ENCODE measurements at regions not wholly inside any gene's neighbourhood (a gene's known extent, or its start where the extent isn't known, plus 50 kb on each side); places are given as distances from the start of the nearest gene placed in this dataset.

DNA sequence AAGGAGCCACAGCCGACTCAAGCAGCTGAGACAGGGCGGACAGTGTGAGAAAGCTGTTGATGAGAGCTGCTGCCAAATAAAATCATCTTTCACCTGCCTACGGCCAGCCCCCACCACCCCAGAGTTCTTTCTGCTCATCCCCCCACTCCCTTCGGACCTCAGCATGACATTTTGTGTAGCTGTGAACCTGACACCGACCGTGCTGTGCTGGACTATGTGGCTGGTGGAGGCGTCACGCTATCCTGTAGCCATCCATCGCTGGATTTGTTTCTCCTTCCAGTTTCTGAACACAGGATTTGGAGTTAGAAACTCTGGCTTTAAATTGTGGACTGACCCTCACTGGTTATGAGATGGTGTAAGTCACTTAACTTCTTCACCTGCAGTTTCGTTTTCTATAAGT is 317.3 kb downstream of the DCDC2C start:
- TF ChIP-seq, protein P1, sequence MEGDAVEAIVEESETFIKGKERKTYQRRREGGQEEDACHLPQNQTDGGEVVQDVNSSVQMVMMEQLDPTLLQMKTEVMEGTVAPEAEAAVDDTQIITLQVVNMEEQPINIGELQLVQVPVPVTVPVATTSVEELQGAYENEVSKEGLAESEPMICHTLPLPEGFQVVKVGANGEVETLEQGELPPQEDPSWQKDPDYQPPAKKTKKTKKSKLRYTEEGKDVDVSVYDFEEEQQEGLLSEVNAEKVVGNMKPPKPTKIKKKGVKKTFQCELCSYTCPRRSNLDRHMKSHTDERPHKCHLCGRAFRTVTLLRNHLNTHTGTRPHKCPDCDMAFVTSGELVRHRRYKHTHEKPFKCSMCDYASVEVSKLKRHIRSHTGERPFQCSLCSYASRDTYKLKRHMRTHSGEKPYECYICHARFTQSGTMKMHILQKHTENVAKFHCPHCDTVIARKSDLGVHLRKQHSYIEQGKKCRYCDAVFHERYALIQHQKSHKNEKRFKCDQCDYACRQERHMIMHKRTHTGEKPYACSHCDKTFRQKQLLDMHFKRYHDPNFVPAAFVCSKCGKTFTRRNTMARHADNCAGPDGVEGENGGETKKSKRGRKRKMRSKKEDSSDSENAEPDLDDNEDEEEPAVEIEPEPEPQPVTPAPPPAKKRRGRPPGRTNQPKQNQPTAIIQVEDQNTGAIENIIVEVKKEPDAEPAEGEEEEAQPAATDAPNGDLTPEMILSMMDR (conservative IDR thresholded peaks at IDR 0.05): no peak
- no peak for TF ChIP-seq ZFX (IDR thresholded peaks at IDR 0.05)

Data from C4-2B (cell line).